A549 (cell line): ENCODE measurements at regions not wholly inside any gene's neighbourhood (a gene's known extent, or its start where the extent isn't known, plus 50 kb on each side); places are given as distances from the start of the nearest gene placed in this dataset.

Experiments
- ATAC-seq, 2 experiments: fragments of 200-7000 bp in 1 of 2; fragments of >200 bp in 1 of 2; cut with Nextera tagmentation in 1 of 2; cut with Tn5 transposase in 1 of 2; 3 replicates each; pipeline versions ENCODE4 v1.8.0 to v1.9.1; 2018 to 2020; ENCODE audit warnings: mild to moderate bottlenecking in 1 of 2, moderate library complexity in 1 of 2
- CTCF ChIA-PET: fragments of 300-600 bp; sonication (Branson Sonifier 250); formaldehyde crosslinking; extraction: SDS; loops from one replicate; lab custom pipeline; 2021; ENCODE audit warnings: antibody characterized with exemption, inconsistent platforms; lab: Yijun Ruan, JAX
- POLR2A ChIA-PET: fragments of 350-600 bp; formaldehyde crosslinking; extraction: SDS; loops from one replicate; lab custom pipeline; 2021; ENCODE audit warnings: antibody characterized with exemption, inconsistent platforms; lab: Yijun Ruan, JAX
- DNase-seq, 2 experiments: peaks; one replicate each; pipeline versions ENCODE4 v3.0.0 to v3.0.0-alpha.2; 2011 to 2016; ENCODE audit warnings: low read depth in 1 of 2, low spot score in 1 of 2
- FAIRE-seq: peaks from 2 replicates; lab custom pipeline; 2011; peaks lifted over from hg19 to GRCh38; lab: Jason Lieb, UNC
- H3K27ac ChIP-seq, 2 experiments: fragments of >200 bp; sonication (Bioruptor Twin); formaldehyde crosslinking; 3 replicates each; pipeline ENCODE4 v1.5.1; 2016 to 2017
- H3K4me1 ChIP-seq: fragments of >200 bp; sonication (Bioruptor Twin); formaldehyde crosslinking; 3 replicates; pipeline ENCODE4 v1.6.1; 2016
- H3K4me2 ChIP-seq: fragments of >200 bp; sonication (Bioruptor Twin); formaldehyde crosslinking; 3 replicates; pipeline ENCODE4 v1.6.1; 2016
- H3K4me3 ChIP-seq: fragments of >200 bp; sonication (Bioruptor Twin); formaldehyde crosslinking; 3 replicates; pipeline ENCODE4 v1.5.1; 2016
- H3K9me3 ChIP-seq: fragments of >200 bp; sonication (Bioruptor Twin); formaldehyde crosslinking; 3 replicates; pipeline ENCODE4 v1.6.1; 2016
- ATOH8 ChIP-seq: fragments of 250-450 bp; sonication (Bioruptor Pico); IDR thresholded peaks from 2 replicates; pipeline ENCODE4 v1.5.0; 2020; ENCODE audit warnings: low read depth, mild to moderate bottlenecking, moderate library complexity
- BCL3 ChIP-seq: fragments of >200 bp; sonication (Bioruptor Twin); formaldehyde crosslinking; IDR thresholded peaks from 3 replicates; pipeline ENCODE4 v1.6.1; 2016
- CBX8 ChIP-seq: fragments of 200-600 bp; sonication (generic); IDR thresholded peaks from 2 replicates; pipeline ENCODE4 v1.6.1; 2016
- CEBPB ChIP-seq, 2 experiments: fragments of >200 bp in 1 of 2; sonication (Bioruptor Twin) in 1 of 2; formaldehyde crosslinking in 1 of 2; IDR thresholded peaks; 2 replicates each; pipeline ENCODE4 v1.6.1; 2012 to 2016
- CHD2 ChIP-seq: fragments of 150-350 bp; IDR thresholded peaks from 2 replicates; pipeline ENCODE4 v1.6.1; 2014; ENCODE audit warnings: low read length; ENCODE audit not compliant: partially characterized antibody
- EHF ChIP-seq: fragments of 250-450 bp; sonication (Bioruptor Pico); IDR thresholded peaks from 2 replicates; pipeline ENCODE4 v1.5.0; 2020; ENCODE audit warnings: mild to moderate bottlenecking
- EHMT2 ChIP-seq: fragments of 200-600 bp; sonication (generic); IDR thresholded peaks from 2 replicates; pipeline ENCODE4 v1.6.1; 2016; ENCODE audit warnings: antibody characterized with exemption, low read depth, mild to moderate bottlenecking, moderate library complexity
- EP300 ChIP-seq, 2 experiments: fragments of >200 bp; sonication (Bioruptor Twin); formaldehyde crosslinking; IDR thresholded peaks; 2 replicates in 1 of 2; 3 replicates in 1 of 2; pipeline ENCODE4 v1.6.1; 2016 to 2017
- FOSL2 ChIP-seq, 2 experiments: fragments of 450-650 bp in 1 of 2; fragments of >200 bp in 1 of 2; sonication (Bioruptor Twin) in 1 of 2; formaldehyde crosslinking; IDR thresholded peaks; 2 replicates each; pipeline versions ENCODE4 v1.5.0 to v1.6.1; 2016 to 2020; ENCODE audit warnings: mild to moderate bottlenecking in 1 of 2, moderate library complexity in 1 of 2
- HES2 ChIP-seq: fragments of >200 bp; sonication (Bioruptor Twin); formaldehyde crosslinking; IDR thresholded peaks from 2 replicates; pipeline ENCODE4 v1.6.1; 2016
- HEYL ChIP-seq: fragments of 250-450 bp; sonication (Bioruptor Pico); IDR thresholded peaks from 2 replicates; pipeline ENCODE4 v1.8.0; 2021; ENCODE audit warnings: mild to moderate bottlenecking, moderate library complexity
- HMGXB4 ChIP-seq: fragments of 250-450 bp; sonication (Bioruptor Pico); IDR thresholded peaks from 2 replicates; pipeline ENCODE4 v1.5.0; 2021; ENCODE audit warnings: mild to moderate bottlenecking, moderate library complexity, borderline replicate concordance
- HOXB5 ChIP-seq: fragments of 250-450 bp; sonication (Bioruptor Pico); IDR thresholded peaks from 2 replicates; pipeline ENCODE4 v1.5.0; 2020; ENCODE audit warnings: mild to moderate bottlenecking, moderate library complexity
- JUN ChIP-seq, 2 experiments: fragments of >200 bp; sonication (Bioruptor Twin); formaldehyde crosslinking; IDR thresholded peaks; 2 replicates in 1 of 2; 3 replicates in 1 of 2; pipeline ENCODE4 v1.6.1; 2016 to 2017
- JUNB ChIP-seq: fragments of >200 bp; sonication (Bioruptor Twin); formaldehyde crosslinking; IDR thresholded peaks from 2 replicates; pipeline ENCODE4 v1.6.1; 2016
- MAZ ChIP-seq: fragments of 150-350 bp; IDR thresholded peaks from 2 replicates; pipeline ENCODE4 v1.6.1; 2014; ENCODE audit warnings: antibody characterized with exemption, low read depth, low read length, borderline replicate concordance
- NPAS2 ChIP-seq: fragments of 250-450 bp; sonication (Bioruptor Pico); IDR thresholded peaks from 2 replicates; pipeline ENCODE4 v1.8.0; 2022; ENCODE audit warnings: mild to moderate bottlenecking, moderate library complexity, borderline replicate concordance
- PHF8 ChIP-seq: fragments of 200-600 bp; sonication (generic); IDR thresholded peaks from 2 replicates; pipeline ENCODE4 v1.6.1; 2016; ENCODE audit warnings: low read depth, mild to moderate bottlenecking, antibody characterized with exemption, moderate library complexity, borderline replicate concordance
- POLR2AphosphoS2 ChIP-seq: conservative IDR thresholded peaks from 2 replicates; pipeline ENCODE4 v1.6.1; 2012; ENCODE audit warnings: low read length, improper control_type of control experiment, inconsistent platforms
- REST ChIP-seq: fragments of 200-600 bp; sonication (generic); IDR thresholded peaks from 2 replicates; pipeline ENCODE4 v1.6.1; 2016; ENCODE audit warnings: antibody characterized with exemption, mild to moderate bottlenecking, moderate library complexity
- RFX5 ChIP-seq: fragments of 450-650 bp; IDR thresholded peaks from 2 replicates; pipeline ENCODE4 v1.7.1; 2014; ENCODE audit warnings: antibody characterized with exemption, mild to moderate bottlenecking, moderate library complexity
- ZFP36 ChIP-seq: fragments of 450-650 bp; IDR thresholded peaks from 2 replicates; pipeline ENCODE4 v1.6.1; 2014; ENCODE audit warnings: borderline replicate concordance; ENCODE audit not compliant: partially characterized antibody
- WGBS: methylation state at CpG from one replicate; pipeline ENCODE4 v1.1.6; 2017; ENCODE audit errors: missing lambda C conversion rate; 5-methylcytosine and 5-hydroxymethylcytosine counted together

- TF ChIP-seq MAZ (no peak), CEBPB (IDR thresholded peaks at IDR 0.05) (no peak), JUN (IDR thresholded peaks at IDR 0.05) (no peak), CHD2 (no peak), HEYL (no peak), BCL3 (no peak), REST (no peak), RFX5 (no peak), EHF (CRISPR knock-in tag) (no peak)
These were observed 1082.6 kb upstream of the LRRTM3 start (continued) for GRCh38 chr10:65843203-65843602.

- POLR2A ChIA-PET, result no interaction called here
- no peak overlapping the region for H3K27ac ChIP-seq
- TF ChIP-seq FOSL2 (IDR thresholded peaks at IDR 0.05) (no peak), FOSL2 (CRISPR knock-in tag; IDR thresholded peaks at IDR 0.05) (no peak), NPAS2 (CRISPR knock-in tag) (no peak), CBX8 (no peak), JUNB (no peak), POLR2AphosphoS2 (no peak)
- ATAC-seq, result no peak
- H3K4me1 ChIP-seq, result no peaks in the 10 kb centered on the region
- no peak overlapping the region for H3K4me2 ChIP-seq
- CTCF ChIA-PET, result no interaction called here
- no peak for DNase-seq
- no peaks in the 10 kb centered on the region for H3K9me3 ChIP-seq
- no peak overlapping the region for H3K4me3 ChIP-seq
- FAIRE-seq, result no peak
These were observed 1079.9 kb upstream of the LRRTM3 start for GRCh38 chr10:65845916-65846315.

GRCh38 chr10:65846541-65846940, 1079.3 kb upstream of the LRRTM3 start:
- no peak for TF ChIP-seq EHMT2
- no peak for TF ChIP-seq ATOH8 (CRISPR knock-in tag)
- TF ChIP-seq ZFP36, result no peak
- no peak for TF ChIP-seq PHF8
- TF ChIP-seq JUN (IDR thresholded peaks at IDR 0.05), result no peak
- no peak for TF ChIP-seq HMGXB4 (CRISPR knock-in tag)
- no peak for TF ChIP-seq EP300 (IDR thresholded peaks at IDR 0.05)
- no peak for TF ChIP-seq NPAS2 (CRISPR knock-in tag)
- TF ChIP-seq HOXB5 (CRISPR knock-in tag), result no peak
- no peak for TF ChIP-seq HES2
- no peak overlapping the region for H3K4me2 ChIP-seq
- POLR2A ChIA-PET, result no interaction called here
- 15% methylated on average over 1 of the region's 1 CpG for WGBS
- no peak overlapping the region for H3K27ac ChIP-seq
- ATAC-seq, result no peak
- CTCF ChIA-PET, result no interaction called here
- H3K9me3 ChIP-seq, result no peaks in the 10 kb centered on the region
- FAIRE-seq, result no peak
- H3K4me1 ChIP-seq, result no peaks in the 10 kb centered on the region
- no peak overlapping the region for H3K4me3 ChIP-seq
- no peak for DNase-seq
